Dendritic cell treated with granulocyte-macrophage colony-stimulating factor and Interleukin-4, amounts not matched to agents 40 ng/mL and 50 ng/mL, for 4 days (primary cell): ENCODE measurements at regions not wholly inside any gene's neighbourhood (a gene's known extent, or its start where the extent isn't known, plus 50 kb on each side); places are given as distances from the start of the nearest gene placed in this dataset.

ENCODE experiments used
- H3K27ac Mint-ChIP-seq: one replicate; pipeline ENCODE4 v1.8.0; 2022; ENCODE audit warnings: mild to moderate bottlenecking, mixed read lengths
- H3K27me3 Mint-ChIP-seq: one replicate; pipeline ENCODE4 v1.8.0; 2022; ENCODE audit warnings: mild to moderate bottlenecking, mixed read lengths
- H3K36me3 Mint-ChIP-seq: one replicate; pipeline ENCODE4 v1.8.0; 2022; ENCODE audit warnings: low read depth, mixed read lengths
- H3K4me1 Mint-ChIP-seq: one replicate; pipeline ENCODE4 v1.8.0; 2022; ENCODE audit warnings: low read depth, mixed read lengths
- H3K4me3 Mint-ChIP-seq: one replicate; pipeline ENCODE4 v1.8.0; 2022; ENCODE audit warnings: mild to moderate bottlenecking, moderate library complexity, mixed read lengths
- H3K9me3 Mint-ChIP-seq: one replicate; pipeline ENCODE4 v1.8.0; 2022; ENCODE audit warnings: mixed read lengths
- intact Hi-C: fragments of 100-400 bp; cut with micrococcal nuclease; formaldehyde crosslinking; loops from one replicate; pipeline ENCODE4 v1.15.0; 2022

GRCh38 chr3:115236496-115236895 lies 89.4 kb upstream of the ZBTB20 start:
- no peaks in the 10 kb centered on the region for H3K27me3 Mint-ChIP-seq
- no peaks in the 10 kb centered on the region for H3K9me3 Mint-ChIP-seq

GRCh38 chr3:115239717-115240116 lies 92.6 kb upstream of the ZBTB20 start:
- Mint-ChIP-seq H3K36me3 (no peaks in the 10 kb centered on the region), H3K4me3 (no peak overlapping the region), H3K27ac (no peak overlapping the region), H3K9me3 (no peaks in the 10 kb centered on the region), H3K4me1 (no peaks in the 10 kb centered on the region), H3K27me3 (no peaks in the 10 kb centered on the region)
- intact Hi-C loops = no loop called here

More at GRCh38 chr3:115236496-115236895, 89.4 kb upstream of the ZBTB20 start:
- Mint-ChIP-seq H3K36me3 (no peaks in the 10 kb centered on the region), H3K4me3 (no peak overlapping the region), H3K4me1 (no peaks in the 10 kb centered on the region), H3K27ac (no peak overlapping the region)
- intact Hi-C loops = no loop called here

- intact Hi-C loops = no loop called here
- Mint-ChIP-seq H3K36me3 (no peaks in the 10 kb centered on the region), H3K9me3 (no peaks in the 10 kb centered on the region), H3K4me1 (no peaks in the 10 kb centered on the region), H3K4me3 (no peak overlapping the region), H3K27ac (no peak overlapping the region), H3K27me3 (no peaks in the 10 kb centered on the region)
Observed at GRCh38 chr3:115244350-115244749, 97.3 kb upstream of the ZBTB20 start.

GRCh38 chr3:115245438-115245837 lies 98.3 kb upstream of the ZBTB20 start:
- no peaks in the 10 kb centered on the region for H3K27me3 Mint-ChIP-seq
- H3K4me1 Mint-ChIP-seq = no peaks in the 10 kb centered on the region
- no peak overlapping the region for H3K27ac Mint-ChIP-seq
- intact Hi-C loops = no loop called here
- no peak overlapping the region for H3K4me3 Mint-ChIP-seq
- no peaks in the 10 kb centered on the region for H3K9me3 Mint-ChIP-seq
- no peaks in the 10 kb centered on the region for H3K36me3 Mint-ChIP-seq

GRCh38 chr3:115245899-115246298 lies 98.8 kb upstream of the ZBTB20 start:
- no peaks in the 10 kb centered on the region for H3K4me1 Mint-ChIP-seq
- H3K36me3 Mint-ChIP-seq = no peaks in the 10 kb centered on the region
- intact Hi-C loops = no loop called here
- no peaks in the 10 kb centered on the region for H3K9me3 Mint-ChIP-seq
- no peak overlapping the region for H3K27ac Mint-ChIP-seq
- no peaks in the 10 kb centered on the region for H3K27me3 Mint-ChIP-seq
- H3K4me3 Mint-ChIP-seq = no peak overlapping the region

- intact Hi-C loops = no loop called here
- no peaks in the 10 kb centered on the region for H3K4me1 Mint-ChIP-seq
- no peak overlapping the region for H3K27ac Mint-ChIP-seq
- no peaks in the 10 kb centered on the region for H3K9me3 Mint-ChIP-seq
- H3K36me3 Mint-ChIP-seq = no peaks in the 10 kb centered on the region
- no peaks in the 10 kb centered on the region for H3K27me3 Mint-ChIP-seq
- no peak overlapping the region for H3K4me3 Mint-ChIP-seq
Observed at GRCh38 chr3:115246461-115247020, 99.5 kb upstream of the ZBTB20 start.

- no peaks in the 10 kb centered on the region for H3K36me3 Mint-ChIP-seq
- intact Hi-C loops = no loop called here
Observed at GRCh38 chr3:115248274-115248673, 101.2 kb upstream of the ZBTB20 start.

GRCh38 chr3:115251509-115251908 lies 104.4 kb upstream of the ZBTB20 start:
- no peak overlapping the region for H3K4me3 Mint-ChIP-seq
- H3K36me3 Mint-ChIP-seq = no peaks in the 10 kb centered on the region
- H3K4me1 Mint-ChIP-seq = no peaks in the 10 kb centered on the region
- peaks cover 25% of the 10 kb centered on the region for H3K9me3 Mint-ChIP-seq
- no peaks in the 10 kb centered on the region for H3K27me3 Mint-ChIP-seq
- H3K27ac Mint-ChIP-seq = no peak overlapping the region
- intact Hi-C loops = no loop called here

More at GRCh38 chr3:115248274-115248673, 101.2 kb upstream of the ZBTB20 start:
- Mint-ChIP-seq H3K4me3 (no peak overlapping the region), H3K27me3 (no peaks in the 10 kb centered on the region), H3K9me3 (no peaks in the 10 kb centered on the region), H3K4me1 (no peaks in the 10 kb centered on the region), H3K27ac (no peak overlapping the region)

- Mint-ChIP-seq H3K9me3 (peaks cover 32% of the 10 kb centered on the region), H3K4me3 (no peak overlapping the region), H3K4me1 (no peaks in the 10 kb centered on the region), H3K27me3 (peaks cover 2% of the 10 kb centered on the region), H3K27ac (no peak overlapping the region), H3K36me3 (no peaks in the 10 kb centered on the region)
- intact Hi-C loops = no loop called here
Observed at GRCh38 chr3:115252679-115253078, 105.6 kb upstream of the ZBTB20 start.

- Mint-ChIP-seq H3K9me3 (peaks cover 32% of the 10 kb centered on the region), H3K27me3 (peaks cover 2% of the 10 kb centered on the region)
- intact Hi-C loops = no loop called here
Observed at GRCh38 chr3:115254492-115255196, 107.6 kb upstream of the ZBTB20 start.

GRCh38 chr3:115255197-115255585 lies 108.1 kb upstream of the ZBTB20 start:
- H3K9me3 Mint-ChIP-seq = peaks cover 32% of the 10 kb centered on the region
- H3K4me3 Mint-ChIP-seq = no peak overlapping the region
- intact Hi-C loops = no loop called here
- peaks cover 2% of the 10 kb centered on the region for H3K27me3 Mint-ChIP-seq
- no peak overlapping the region for H3K27ac Mint-ChIP-seq
- H3K4me1 Mint-ChIP-seq = no peaks in the 10 kb centered on the region
- H3K36me3 Mint-ChIP-seq = no peaks in the 10 kb centered on the region

More at GRCh38 chr3:115254492-115255196, 107.6 kb upstream of the ZBTB20 start:
- no peak overlapping the region for H3K27ac Mint-ChIP-seq
- no peaks in the 10 kb centered on the region for H3K36me3 Mint-ChIP-seq
- no peaks in the 10 kb centered on the region for H3K4me1 Mint-ChIP-seq
- H3K4me3 Mint-ChIP-seq = no peak overlapping the region

GRCh38 chr3:115270849-115271248 lies 123.8 kb upstream of the ZBTB20 start:
- Mint-ChIP-seq H3K4me3 (no peak overlapping the region), H3K36me3 (no peaks in the 10 kb centered on the region), H3K9me3 (no peaks in the 10 kb centered on the region), H3K27ac (no peak overlapping the region), H3K4me1 (peaks cover 5% of the 10 kb centered on the region), H3K27me3 (peaks cover 3% of the 10 kb centered on the region)
- intact Hi-C loops = no loop called here

GRCh38 chr3:115272036-115272824 lies 125.1 kb upstream of the ZBTB20 start:
- no peak overlapping the region for H3K27ac Mint-ChIP-seq
- peaks cover 5% of the 10 kb centered on the region for H3K4me1 Mint-ChIP-seq
- H3K9me3 Mint-ChIP-seq = no peaks in the 10 kb centered on the region
- no peaks in the 10 kb centered on the region for H3K36me3 Mint-ChIP-seq
- peaks cover 3% of the 10 kb centered on the region for H3K27me3 Mint-ChIP-seq
- intact Hi-C loops = no loop called here
- H3K4me3 Mint-ChIP-seq = no peak overlapping the region

GRCh38 chr3:115275896-115276295 lies 128.8 kb upstream of the ZBTB20 start:
- Mint-ChIP-seq H3K4me1 (peaks cover 33% of the 10 kb centered on the region), H3K4me3 (no peak overlapping the region), H3K9me3 (no peaks in the 10 kb centered on the region), H3K36me3 (no peaks in the 10 kb centered on the region), H3K27ac (no peak overlapping the region), H3K27me3 (no peaks in the 10 kb centered on the region)
- intact Hi-C loops = no loop called here
